ENCODE measurements at regions not wholly inside any gene's neighbourhood (a gene's known extent, or its start where the extent isn't known, plus 50 kb on each side); places are given as distances from the start of the nearest gene placed in this dataset.

- no peak for ATAC-seq
- no peak for TF ChIP-seq CTCF (IDR thresholded peaks at IDR 0.05)
- Histone ChIP-seq H3K4me3 (no peak overlapping the region), H3K27ac (no peak overlapping the region), H3K4me1 (no peaks in the 10 kb centered on the region), H3K27me3 (peaks cover 0 to 7% (median 0%) of the 10 kb centered on the region in 7 donors), H3K9me3 (no peaks in the 10 kb centered on the region), H3K36me3 (no peaks in the 10 kb centered on the region)
- 88 to 89% methylated on average over 11 of the region's 11 CpGs for WGBS, 2 donors
- DNase-seq, result no peak
- intact Hi-C loops (cut with DNase I), result no loop called here
Measured at GRCh38 chr14:101047326-101047725, 143.8 kb upstream of the RTL1 start.

- DNase-seq, result no peak
- Histone ChIP-seq H3K4me3 (no peak overlapping the region), H3K36me3 (no peaks in the 10 kb centered on the region), H3K9me3 (no peaks in the 10 kb centered on the region), H3K27ac (no peak overlapping the region), H3K27me3 (peaks cover 0 to 7% (median 0%) of the 10 kb centered on the region in 7 donors), H3K4me1 (no peaks in the 10 kb centered on the region)
- ATAC-seq, result no peak
- 72 to 81% methylated on average over 14 of the region's 14 CpGs for WGBS, 2 donors
- no peak for TF ChIP-seq CTCF (IDR thresholded peaks at IDR 0.05)
- intact Hi-C loops (cut with DNase I), result no loop called here
Measured at GRCh38 chr14:101048766-101049165, 145.2 kb upstream of the RTL1 start.

GRCh38 chr14:101049511-101049910, 146.0 kb upstream of the RTL1 start:
- no peaks in the 10 kb centered on the region for H3K9me3 ChIP-seq
- intact Hi-C loops (cut with DNase I), result no loop called here
- no peak for DNase-seq
- peaks cover 0 to 7% (median 0%) of the 10 kb centered on the region in 7 donors for H3K27me3 ChIP-seq
- TF ChIP-seq CTCF (IDR thresholded peaks at IDR 0.05), result no peak
- H3K36me3 ChIP-seq, result no peaks in the 10 kb centered on the region
- H3K4me1 ChIP-seq, result no peaks in the 10 kb centered on the region
- no peak overlapping the region for H3K27ac ChIP-seq
- no peak overlapping the region for H3K4me3 ChIP-seq
- ATAC-seq, result no peak
- WGBS, 2 donors, result 88 to 89% methylated on average over 12 of the region's 12 CpGs

GRCh38 chr14:101049942-101050341, 146.4 kb upstream of the RTL1 start:
- Histone ChIP-seq H3K4me1 (no peaks in the 10 kb centered on the region), H3K36me3 (no peaks in the 10 kb centered on the region), H3K4me3 (no peak overlapping the region), H3K27me3 (peaks cover 0 to 7% (median 0%) of the 10 kb centered on the region in 7 donors), H3K9me3 (no peaks in the 10 kb centered on the region), H3K27ac (no peak overlapping the region)
- DNase-seq, result no peak
- 70 to 77% methylated on average over 6 of the region's 6 CpGs for WGBS, 2 donors
- TF ChIP-seq CTCF (IDR thresholded peaks at IDR 0.05), result no peak
- ATAC-seq, result no peak
- intact Hi-C loops (cut with DNase I), result no loop called here
